Activated naive CD8-positive, alpha-beta T cell treated with anti-CD3 and anti-CD28 coated beads for 36 hours (primary cell): ENCODE measurements at regions not wholly inside any gene's neighbourhood (a gene's known extent, or its start where the extent isn't known, plus 50 kb on each side); places are given as distances from the start of the nearest gene placed in this dataset.
A peak's percentile ranks its signal among the peaks of the same experiment; 100 is the strongest.
"Not testable (repeated sequence)": the region's sequence is repeated elsewhere in the genome, so short reads cannot be mapped to it uniquely, and the experiment has no call there.

Experiments
- DNase-seq: peaks from one replicate; pipeline ENCODE4 v3.0.0; 2021
- H3K27ac Mint-ChIP-seq: one replicate; pipeline ENCODE4 v1.8.0; 2022; ENCODE audit warnings: mild to moderate bottlenecking, moderate library complexity, mixed read lengths
- H3K27me3 Mint-ChIP-seq: one replicate; pipeline ENCODE4 v1.8.0; 2022; ENCODE audit warnings: mild to moderate bottlenecking, mixed read lengths
- H3K36me3 Mint-ChIP-seq: one replicate; pipeline ENCODE4 v1.8.0; 2021; ENCODE audit warnings: mild to moderate bottlenecking, mixed read lengths
- H3K4me1 Mint-ChIP-seq: one replicate; pipeline ENCODE4 v1.8.0; 2021; ENCODE audit warnings: mixed read lengths
- H3K4me3 Mint-ChIP-seq: one replicate; pipeline ENCODE4 v1.8.0; 2022; ENCODE audit warnings: mild to moderate bottlenecking, moderate library complexity, mixed read lengths
- H3K9me3 Mint-ChIP-seq: one replicate; pipeline ENCODE4 v1.8.0; 2022; ENCODE audit warnings: mixed read lengths

DNA sequence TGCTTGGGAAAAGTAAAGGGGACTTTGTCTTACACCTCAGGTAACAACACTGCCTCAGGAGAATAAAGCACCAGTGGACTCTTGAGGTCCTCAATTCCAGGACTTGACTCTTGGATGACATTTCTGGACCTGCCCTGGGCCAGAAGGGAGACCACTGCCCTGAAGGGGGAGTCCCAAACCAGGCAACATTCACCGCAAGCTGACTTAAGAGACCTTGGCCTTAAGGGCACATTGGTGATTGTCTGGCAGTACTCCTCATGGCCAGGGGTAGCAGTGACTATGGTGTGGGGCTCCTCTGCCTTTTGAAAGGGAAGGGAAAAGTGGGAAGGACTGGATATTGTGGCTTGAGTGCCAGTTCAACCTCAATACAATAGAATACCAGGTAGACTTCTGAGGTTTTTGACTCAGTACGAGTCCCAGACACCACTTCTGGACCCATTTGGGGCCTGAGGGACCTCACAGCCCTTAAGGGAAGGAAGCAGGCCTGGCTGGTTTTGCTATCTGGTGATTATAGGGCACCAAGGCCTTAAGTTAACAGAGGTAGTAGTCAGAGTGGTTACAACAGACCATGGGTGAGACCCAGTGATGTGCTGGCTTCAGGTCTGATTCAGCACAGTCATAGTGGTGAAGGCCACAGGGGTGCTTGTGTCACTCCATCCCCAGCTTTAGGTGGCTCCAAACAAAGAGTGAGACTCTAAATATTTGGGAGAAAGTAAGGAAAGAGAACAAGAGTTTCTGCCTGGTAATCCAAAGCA is 121.2 kb upstream of the TET2 start:
- H3K27ac Mint-ChIP-seq: no peak overlapping the region
- H3K27me3 Mint-ChIP-seq: no peaks in the 10 kb centered on the region
- no peak for DNase-seq
- H3K36me3 Mint-ChIP-seq: no peaks in the 10 kb centered on the region
- no peaks in the 10 kb centered on the region for H3K4me1 Mint-ChIP-seq
- no peak overlapping the region for H3K4me3 Mint-ChIP-seq
- H3K9me3 Mint-ChIP-seq: peaks cover 14% of the 10 kb centered on the region

DNA sequence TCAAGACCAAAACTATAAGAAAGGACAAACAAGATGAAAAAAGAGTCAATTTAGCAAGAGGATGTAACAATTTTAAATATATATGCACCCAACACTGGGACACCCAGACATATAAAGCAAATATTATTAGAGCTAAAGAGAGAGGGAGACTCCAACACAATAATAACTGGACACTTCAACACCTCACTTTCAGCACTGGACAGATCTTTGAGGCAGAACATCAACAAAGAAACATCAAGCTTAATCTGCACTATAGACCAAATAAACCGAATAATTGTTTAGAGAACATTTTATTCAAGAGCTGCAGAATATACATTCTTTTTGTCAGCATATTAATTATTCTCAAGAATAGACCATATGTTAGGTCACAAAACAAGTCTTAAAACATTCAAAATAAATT is 109.7 kb upstream of the TET2 start:
- Mint-ChIP-seq H3K27ac (no peak overlapping the region), H3K36me3 (no peaks in the 10 kb centered on the region), H3K27me3 (no peaks in the 10 kb centered on the region), H3K4me3 (no peak overlapping the region), H3K4me1 (peaks cover 1% of the 10 kb centered on the region), H3K9me3 (peaks cover 11% of the 10 kb centered on the region)
- no peak for DNase-seq

DNA sequence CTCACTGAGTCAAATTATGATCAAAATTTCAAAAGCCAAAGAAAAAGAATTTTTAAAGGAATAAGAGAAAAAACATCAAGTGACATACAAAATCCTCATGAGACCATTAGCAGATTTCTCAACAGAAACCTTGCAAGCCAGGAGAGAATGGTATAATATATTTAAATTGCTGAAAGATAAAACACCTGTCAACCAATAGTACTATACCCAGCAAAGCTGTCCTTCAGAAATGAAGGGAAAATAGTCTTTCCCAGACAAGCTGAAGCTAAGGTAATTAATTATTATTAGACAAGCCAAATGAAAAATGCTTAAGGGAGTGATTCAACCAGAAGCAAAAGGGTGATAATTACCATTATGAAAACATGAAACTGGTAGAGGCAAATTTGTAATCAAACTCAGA is 104.2 kb upstream of the TET2 start:
- peaks cover 19% of the 10 kb centered on the region for H3K9me3 Mint-ChIP-seq
- peaks cover 1% of the 10 kb centered on the region for H3K4me1 Mint-ChIP-seq
- no peak for DNase-seq
- H3K27ac Mint-ChIP-seq: no peak overlapping the region
- H3K36me3 Mint-ChIP-seq: peaks cover 2% of the 10 kb centered on the region
- no peaks in the 10 kb centered on the region for H3K27me3 Mint-ChIP-seq
- H3K4me3 Mint-ChIP-seq: no peak overlapping the region

DNA sequence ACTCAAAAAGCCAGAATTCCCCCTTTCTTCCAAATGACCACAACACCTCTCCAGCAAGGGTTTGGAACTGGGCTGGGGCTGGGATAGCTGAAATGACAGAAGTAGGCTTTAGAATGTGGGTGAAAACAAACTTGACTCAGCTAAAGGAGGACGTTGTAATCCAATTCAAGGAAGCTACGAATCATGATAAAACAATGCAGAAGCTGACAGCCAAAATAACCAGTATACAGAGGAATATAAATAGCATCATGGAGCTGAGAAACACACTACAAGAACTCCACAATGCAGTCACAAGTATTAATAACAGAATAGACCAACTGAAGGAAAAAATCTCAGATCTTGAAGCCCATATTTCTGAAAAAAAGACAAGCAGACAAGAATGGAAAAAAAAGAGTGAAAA is 95.8 kb upstream of the TET2 start:
- Mint-ChIP-seq H3K4me3 (no peak overlapping the region), H3K36me3 (no peaks in the 10 kb centered on the region), H3K27me3 (no peaks in the 10 kb centered on the region), H3K27ac (no peak overlapping the region), H3K4me1 (no peaks in the 10 kb centered on the region), H3K9me3 (peaks cover 11% of the 10 kb centered on the region)
- no peak for DNase-seq

DNA sequence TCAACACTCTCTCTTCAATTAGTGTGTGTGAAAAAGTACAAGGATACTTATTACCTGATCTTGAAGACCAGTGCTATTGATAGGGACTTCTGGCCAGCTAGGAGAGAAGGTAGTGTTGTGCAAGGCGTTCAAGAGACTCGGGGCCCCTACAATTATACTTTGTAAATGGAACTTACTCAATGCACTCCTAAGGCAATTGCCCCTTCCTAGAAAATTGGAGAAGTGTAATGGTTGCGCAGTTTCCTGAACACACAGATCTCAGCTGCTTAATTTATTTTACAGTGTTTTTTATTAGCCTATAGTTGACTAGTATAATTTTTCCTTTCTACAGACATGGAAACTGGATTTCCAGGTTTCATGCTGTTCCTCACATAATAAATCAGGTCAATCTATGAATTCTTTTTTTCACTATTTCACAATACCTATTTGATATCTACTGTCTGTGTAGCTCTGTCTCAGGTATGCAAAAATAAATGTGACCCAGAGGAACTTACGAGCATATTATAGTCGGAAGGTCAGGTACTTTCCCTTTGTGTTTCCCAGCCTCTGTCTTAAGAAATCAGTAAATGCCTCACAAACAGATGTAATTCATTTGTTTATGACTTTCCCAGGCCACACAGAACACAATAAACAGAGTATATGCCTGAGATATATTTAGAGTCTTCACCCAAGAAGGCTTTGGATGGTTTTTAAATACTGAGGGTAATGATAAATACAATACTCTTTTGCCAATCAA is 89.1 kb upstream of the TET2 start:
- H3K27ac Mint-ChIP-seq: no peak overlapping the region
- no peak overlapping the region for H3K4me3 Mint-ChIP-seq
- H3K36me3 Mint-ChIP-seq: no peaks in the 10 kb centered on the region
- peaks cover 38% of the 10 kb centered on the region for H3K4me1 Mint-ChIP-seq
- no peaks in the 10 kb centered on the region for H3K27me3 Mint-ChIP-seq
- peaks cover 2% of the 10 kb centered on the region for H3K9me3 Mint-ChIP-seq
- DNase-seq: no peak

DNA sequence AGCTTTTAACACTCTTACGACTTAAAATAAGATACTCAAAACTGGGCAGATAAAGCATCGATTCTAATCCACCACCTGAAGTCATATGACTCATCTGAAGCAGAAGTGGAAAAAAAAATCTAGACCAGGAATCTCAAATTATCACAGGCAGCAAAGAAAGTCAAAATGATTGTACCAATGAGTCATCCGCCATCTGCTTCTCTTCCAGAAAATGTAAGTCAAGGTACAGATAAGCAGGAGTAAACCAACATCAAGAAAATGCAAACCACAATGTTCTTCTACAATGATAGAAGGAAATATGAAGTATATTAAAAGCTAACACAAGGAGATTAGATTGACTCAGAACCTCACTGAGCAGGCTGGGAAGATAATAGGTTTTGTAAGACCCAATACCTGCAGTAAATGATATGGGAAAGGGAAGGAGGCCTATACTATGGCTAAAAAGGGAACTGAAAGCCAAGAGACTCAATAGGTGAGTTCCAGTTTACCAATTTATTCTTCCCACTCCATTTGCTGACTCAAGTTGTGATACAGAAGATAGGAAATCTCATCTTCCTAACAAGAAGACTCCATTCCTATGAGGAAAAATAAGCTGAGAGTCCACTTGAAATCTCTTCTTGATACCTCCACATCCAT is 88.4 kb upstream of the TET2 start:
- Mint-ChIP-seq H3K27ac (peak overlapping the region; percentile 11), H3K4me1 (peaks cover 39% of the 10 kb centered on the region)

DNA sequence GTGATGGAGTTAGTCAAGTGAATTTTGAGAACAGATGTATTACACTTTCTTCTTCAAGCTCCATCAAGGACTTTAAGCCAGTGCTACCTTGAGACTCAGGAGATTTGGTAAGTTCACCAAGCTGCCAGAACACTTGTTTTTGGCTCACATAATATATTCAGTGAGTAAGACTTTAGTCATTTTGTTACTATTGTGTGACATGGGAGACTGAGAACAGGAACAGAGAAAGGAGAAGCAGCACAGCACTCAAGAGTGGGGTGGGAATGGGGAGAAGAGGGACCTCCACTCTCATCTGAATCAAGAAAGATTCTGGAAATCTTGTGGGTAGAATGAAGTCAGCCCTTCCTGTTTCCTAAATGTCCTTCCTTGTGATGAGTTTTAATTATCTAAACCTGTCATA is 87.3 kb upstream of the TET2 start:
- H3K9me3 Mint-ChIP-seq: no peaks in the 10 kb centered on the region
- H3K4me3 Mint-ChIP-seq: no peak overlapping the region
- H3K4me1 Mint-ChIP-seq: peaks cover 43% of the 10 kb centered on the region
- peak overlapping the region; percentile 35 for H3K27ac Mint-ChIP-seq
- H3K36me3 Mint-ChIP-seq: no peaks in the 10 kb centered on the region
- DNase-seq: peak; percentile 2
- H3K27me3 Mint-ChIP-seq: no peaks in the 10 kb centered on the region

More for the DNA sequence above, 88.4 kb upstream of the TET2 start:
- no peaks in the 10 kb centered on the region for H3K36me3 Mint-ChIP-seq
- H3K4me3 Mint-ChIP-seq: no peak overlapping the region
- no peaks in the 10 kb centered on the region for H3K27me3 Mint-ChIP-seq
- DNase-seq: no peak
- no peaks in the 10 kb centered on the region for H3K9me3 Mint-ChIP-seq

DNA sequence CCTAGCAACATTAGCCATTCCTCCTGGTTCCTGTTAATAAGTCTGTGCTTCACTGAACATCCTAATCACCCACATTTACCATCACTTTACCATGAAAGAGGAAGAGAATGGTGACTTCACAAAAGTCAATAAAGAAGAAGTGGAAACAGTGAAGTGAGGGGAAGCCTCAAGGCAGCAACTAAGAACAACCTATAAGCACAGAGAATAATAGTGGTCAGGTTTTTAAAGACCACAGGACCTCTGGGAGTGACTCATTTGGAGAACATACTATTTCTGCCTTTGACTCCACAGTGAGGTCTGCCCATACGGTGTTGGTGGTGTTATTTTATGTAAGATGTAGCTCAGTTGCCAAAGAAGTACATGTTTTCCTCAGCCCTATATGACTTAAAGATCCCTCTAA is 86.0 kb upstream of the TET2 start:
- peak; percentile 28 for DNase-seq
- Mint-ChIP-seq H3K9me3 (no peaks in the 10 kb centered on the region), H3K4me1 (peaks cover 43% of the 10 kb centered on the region), H3K27me3 (no peaks in the 10 kb centered on the region), H3K36me3 (no peaks in the 10 kb centered on the region), H3K4me3 (no peak overlapping the region), H3K27ac (peak overlapping the region; percentile 87)

DNA sequence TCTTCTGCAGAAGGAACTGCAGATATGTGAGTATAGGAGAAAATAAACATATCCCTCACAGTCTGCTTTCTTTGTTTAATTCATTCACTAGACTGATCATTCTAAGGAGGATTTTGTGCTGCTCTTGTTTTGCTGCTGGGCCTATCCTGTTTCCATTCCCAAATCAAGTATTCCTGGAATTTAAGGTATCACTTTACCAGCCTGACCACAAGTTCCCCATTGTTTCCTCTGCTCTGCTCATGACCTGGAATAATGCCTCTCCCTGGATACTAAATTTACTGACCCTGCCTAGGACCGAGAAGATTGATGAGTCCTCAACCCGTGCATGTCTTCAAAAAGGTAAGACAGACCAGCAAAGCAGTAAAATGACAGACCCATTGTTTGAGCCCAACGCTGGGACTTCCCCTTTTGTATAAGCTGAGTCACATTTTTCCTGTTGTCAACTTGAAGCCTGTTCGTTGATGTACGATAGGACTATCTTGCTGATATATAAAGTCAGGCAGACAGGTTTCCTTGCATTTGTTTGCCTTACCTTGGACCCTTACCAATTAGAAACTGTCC is 85.5 kb upstream of the TET2 start:
- H3K27ac Mint-ChIP-seq: peak overlapping the region; percentile 87
- peaks cover 43% of the 10 kb centered on the region for H3K4me1 Mint-ChIP-seq
- no peaks in the 10 kb centered on the region for H3K36me3 Mint-ChIP-seq
- peak overlapping the region; percentile 58 for H3K4me3 Mint-ChIP-seq
- H3K9me3 Mint-ChIP-seq: no peaks in the 10 kb centered on the region
- no peaks in the 10 kb centered on the region for H3K27me3 Mint-ChIP-seq
- peak; percentile 42 for DNase-seq

DNA sequence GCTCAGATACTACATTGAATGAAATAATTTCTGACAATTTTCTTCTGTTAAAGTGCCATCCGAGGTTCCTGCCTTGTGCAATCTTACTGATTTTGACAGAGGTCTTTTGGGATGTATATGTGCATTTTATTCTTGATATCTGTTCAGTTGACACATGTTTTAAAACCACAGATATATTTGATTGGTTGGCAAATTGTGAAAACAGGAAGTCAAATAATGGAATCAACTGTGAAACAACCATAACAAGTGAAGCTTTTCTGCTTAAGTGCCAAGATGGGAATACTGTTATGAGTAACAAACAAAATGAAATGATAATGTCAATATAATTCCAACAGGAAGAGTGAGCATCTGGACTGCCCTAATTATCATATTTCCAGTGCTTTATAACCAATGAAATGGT is 84.9 kb upstream of the TET2 start:
- peaks cover 43% of the 10 kb centered on the region for H3K4me1 Mint-ChIP-seq
- peak overlapping the region; percentile 87 for H3K27ac Mint-ChIP-seq
- no peaks in the 10 kb centered on the region for H3K36me3 Mint-ChIP-seq
- DNase-seq: no peak
- H3K27me3 Mint-ChIP-seq: no peaks in the 10 kb centered on the region
- H3K4me3 Mint-ChIP-seq: no peak overlapping the region
- no peaks in the 10 kb centered on the region for H3K9me3 Mint-ChIP-seq

DNA sequence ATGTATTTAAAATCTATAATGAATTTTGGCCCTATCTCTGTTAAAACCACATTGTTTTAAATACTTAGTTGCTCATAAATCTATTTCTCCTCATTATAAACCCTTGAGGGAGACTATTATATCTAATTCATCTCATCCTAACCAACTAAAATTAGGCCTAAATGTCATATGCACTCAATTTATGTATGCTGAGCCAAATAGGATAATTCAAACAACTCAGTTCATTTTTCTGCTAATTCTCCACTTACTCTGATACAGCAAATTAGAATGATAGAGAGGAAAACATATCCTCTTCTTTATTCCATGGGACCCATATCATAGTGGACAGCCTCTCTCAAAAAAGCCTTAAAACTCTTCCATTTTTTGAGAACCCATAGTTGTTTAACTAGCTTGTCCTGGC is 80.3 kb upstream of the TET2 start:
- no peak overlapping the region for H3K4me3 Mint-ChIP-seq
- DNase-seq: no peak
- peaks cover 11% of the 10 kb centered on the region for H3K4me1 Mint-ChIP-seq
- H3K27me3 Mint-ChIP-seq: no peaks in the 10 kb centered on the region
- H3K27ac Mint-ChIP-seq: no peak overlapping the region
- no peaks in the 10 kb centered on the region for H3K36me3 Mint-ChIP-seq
- no peaks in the 10 kb centered on the region for H3K9me3 Mint-ChIP-seq

DNA sequence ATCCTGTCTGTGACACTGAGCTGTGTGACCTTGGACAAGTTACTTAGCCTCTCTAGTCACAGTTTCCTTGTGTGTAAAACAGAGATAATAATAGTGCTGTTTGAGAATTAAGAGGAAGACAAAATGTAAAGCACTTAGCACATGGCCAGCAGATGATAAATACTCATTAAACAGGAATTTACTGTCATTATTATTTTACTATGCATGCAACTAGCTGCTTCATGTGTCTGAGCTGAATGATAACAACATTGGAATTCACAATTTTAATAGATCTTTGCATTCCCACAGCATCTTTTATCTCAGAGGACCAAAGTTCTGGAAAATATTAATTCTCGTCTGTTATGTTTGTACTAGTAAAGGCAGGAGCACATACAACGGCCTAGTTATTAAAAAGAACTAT is 79.2 kb upstream of the TET2 start:
- H3K4me1 Mint-ChIP-seq: peaks cover 6% of the 10 kb centered on the region

DNA sequence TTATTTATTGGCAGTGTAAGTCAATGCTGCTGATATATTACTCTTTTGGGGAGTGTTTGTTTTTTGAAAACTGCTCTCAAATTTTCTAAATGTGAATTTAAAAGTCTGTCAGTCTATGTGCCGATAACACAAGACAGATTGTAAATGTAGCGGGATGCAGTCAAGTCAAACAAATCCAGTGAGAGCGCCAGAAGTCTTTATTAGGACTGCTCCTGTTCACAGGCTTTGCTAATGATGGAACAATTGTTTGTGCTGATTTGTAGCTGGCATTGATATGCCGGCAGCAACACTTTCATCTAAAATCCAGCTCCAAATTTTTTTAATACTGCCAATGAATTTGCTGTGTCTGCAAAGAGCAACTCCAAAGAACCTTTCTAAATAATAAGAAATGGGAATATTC is 78.7 kb upstream of the TET2 start:
- Mint-ChIP-seq H3K27ac (no peak overlapping the region), H3K27me3 (no peaks in the 10 kb centered on the region), H3K4me1 (peaks cover 5% of the 10 kb centered on the region), H3K9me3 (no peaks in the 10 kb centered on the region), H3K4me3 (no peak overlapping the region), H3K36me3 (no peaks in the 10 kb centered on the region)
- no peak for DNase-seq

More for the DNA sequence above, 79.2 kb upstream of the TET2 start:
- no peak for DNase-seq
- Mint-ChIP-seq H3K27ac (no peak overlapping the region), H3K4me3 (no peak overlapping the region), H3K27me3 (no peaks in the 10 kb centered on the region), H3K9me3 (no peaks in the 10 kb centered on the region), H3K36me3 (no peaks in the 10 kb centered on the region)

DNA sequence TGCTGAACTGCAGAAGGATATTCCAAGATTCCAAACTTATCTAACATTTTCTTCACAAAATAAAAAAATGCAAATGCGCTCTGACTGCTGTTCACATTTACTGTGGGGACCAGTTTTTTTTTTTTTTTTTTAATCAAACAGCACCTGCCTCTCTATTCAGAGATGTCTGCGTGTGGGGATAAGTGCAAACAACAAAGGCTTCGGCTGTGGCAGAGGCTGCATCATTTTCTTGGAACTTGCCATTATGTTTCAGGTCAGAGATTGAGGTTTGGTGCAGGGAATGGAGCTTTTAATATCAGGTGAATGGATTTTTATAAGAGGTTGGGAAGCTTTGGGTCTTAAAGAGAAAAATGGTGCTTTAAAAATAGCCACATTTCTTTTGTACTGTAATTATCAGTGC is 78.2 kb upstream of the TET2 start:
- no peaks in the 10 kb centered on the region for H3K9me3 Mint-ChIP-seq
- peaks cover 5% of the 10 kb centered on the region for H3K4me1 Mint-ChIP-seq

DNA sequence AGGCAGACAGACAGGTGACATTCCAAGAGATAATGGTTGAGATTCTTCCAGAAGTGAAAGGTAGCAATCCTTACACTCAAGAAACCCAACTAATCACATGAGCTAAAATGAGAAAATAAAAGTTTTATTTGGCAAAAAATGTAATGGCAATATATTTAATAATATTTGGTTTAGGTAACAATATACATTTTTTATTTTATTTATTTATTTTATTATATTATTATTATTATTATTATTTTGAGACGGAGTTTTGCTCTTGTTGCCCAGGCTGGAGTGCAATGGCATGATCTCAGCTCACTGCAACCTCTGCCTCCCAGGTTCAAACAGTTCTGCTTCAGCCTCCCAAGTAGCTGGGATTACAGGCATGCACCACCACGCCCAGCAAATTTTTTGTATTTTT is 74.6 kb upstream of the TET2 start:
- H3K4me1 Mint-ChIP-seq, H3K9me3 Mint-ChIP-seq, H3K36me3 Mint-ChIP-seq, H3K4me3 Mint-ChIP-seq, DNase-seq, H3K27me3 Mint-ChIP-seq, H3K27ac Mint-ChIP-seq: not testable (repeated sequence)

More for the DNA sequence above, 78.2 kb upstream of the TET2 start:
- Mint-ChIP-seq H3K27ac (no peak overlapping the region), H3K4me3 (no peak overlapping the region), H3K27me3 (no peaks in the 10 kb centered on the region), H3K36me3 (no peaks in the 10 kb centered on the region)
- DNase-seq: no peak
